ENCODE measurements at regions not wholly inside any gene's neighbourhood (a gene's known extent, or its start where the extent isn't known, plus 50 kb on each side); places are given as distances from the start of the nearest gene placed in this dataset.

DNA sequence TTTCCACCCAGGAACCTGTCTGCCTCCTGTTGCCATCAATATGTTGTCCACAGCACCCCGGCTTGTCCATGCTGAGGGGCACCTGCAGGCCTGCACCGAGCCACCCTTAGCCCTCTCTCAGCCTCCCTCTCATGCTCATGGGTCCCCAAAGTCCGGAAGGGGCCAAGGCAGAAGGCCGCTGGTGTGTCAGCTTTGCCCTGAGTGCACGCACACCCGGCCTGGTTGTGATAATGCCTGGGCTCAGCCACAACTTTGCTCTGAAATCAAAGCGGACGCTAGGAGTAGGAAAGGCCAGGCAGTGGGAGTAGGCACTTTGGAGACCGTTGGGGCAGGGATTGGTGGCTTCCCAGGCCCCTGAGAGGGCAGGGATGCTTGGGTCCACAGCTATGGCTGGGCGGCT is 201.8 kb upstream of the NUDT12 start:
- no peaks in the 10 kb centered on the region for H3K9me3 ChIP-seq (ENCODE audit: control insufficient read depth, low read depth, low read length)
- H3K79me2 ChIP-seq (ENCODE audit: control insufficient read depth, insufficient read depth, low read length): no peaks in the 10 kb centered on the region
- TF ChIP-seq CTCF (optimal IDR thresholded peaks at IDR 0.05 in 1 of 3, IDR thresholded peaks at IDR 0.05 in 1 of 3, conservative IDR thresholded peaks at IDR 0.05 in 1 of 3; ENCODE audit: extremely low read depth in 1 of 3, insufficient read depth in 2 of 3, low read length in 3 of 3) (no peak), EZH2 (IDR thresholded peaks at IDR 0.05; ENCODE audit: low read length) (no peak)
- dilution Hi-C loops (cut with MboI; ENCODE audit: extremely low pct_ligation_motif_present, low sequenced_read_pairs): no loop called here
- no peak for FAIRE-seq
- DNase-seq (ENCODE audit: low read depth, low spot score): no peak
- H3K9me1 ChIP-seq (ENCODE audit: control insufficient read depth, extremely low read depth, insufficient read depth, low read length): no peaks in the 10 kb centered on the region
- no peaks in the 10 kb centered on the region for H3K27me3 ChIP-seq (ENCODE audit: control insufficient read depth, extremely low read depth, insufficient read depth, low read length)
- no peak overlapping the region for H3K27ac ChIP-seq (ENCODE audit: control insufficient read depth, insufficient read depth, low read length)
- H3K9ac ChIP-seq (ENCODE audit: control insufficient read depth, extremely low read depth, insufficient read depth, low read length): no peak overlapping the region
- no peaks in the 10 kb centered on the region for H4K20me1 ChIP-seq (ENCODE audit: control insufficient read depth, extremely low read depth, insufficient read depth, low read length)
- H3K4me2 ChIP-seq (ENCODE audit: control insufficient read depth, extremely low read depth, insufficient read depth, low read depth, low read length): no peak overlapping the region
- no peaks in the 10 kb centered on the region for H3K36me3 ChIP-seq (ENCODE audit: control insufficient read depth in 2 of 2, extremely low read depth in 1 of 2, insufficient read depth in 2 of 2, low read length in 2 of 2)
- H3K4me3 ChIP-seq (ENCODE audit: control insufficient read depth in 2 of 3, extremely low read depth in 1 of 3, insufficient read depth in 2 of 3, low read depth in 1 of 3, low read length in 3 of 3): no peak overlapping the region
- H3K4me1 ChIP-seq (ENCODE audit: control insufficient read depth, extremely low read depth, insufficient read depth, low read length): no peaks in the 10 kb centered on the region
- H2AFZ ChIP-seq (ENCODE audit: control insufficient read depth, low read length): no peak overlapping the region

DNA sequence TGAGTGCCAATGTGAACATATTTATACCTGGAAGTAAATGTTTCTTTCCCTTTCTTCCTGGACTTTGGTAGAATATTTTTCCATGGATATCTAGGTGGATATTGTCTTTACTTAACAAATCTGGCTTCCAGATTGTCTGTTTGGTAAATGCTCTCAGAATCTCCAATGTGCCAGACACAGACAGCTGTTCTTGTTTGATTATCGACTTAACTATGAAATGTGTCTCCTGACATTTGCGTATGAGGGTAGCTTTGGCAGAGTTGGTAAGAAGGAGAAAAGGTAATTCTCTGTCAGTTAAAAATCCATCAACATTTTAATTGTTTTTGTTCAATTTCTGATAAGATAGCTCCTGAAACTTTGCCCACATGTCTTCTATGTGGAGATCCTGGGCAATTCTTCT is 196.4 kb upstream of the NUDT12 start:
- Histone ChIP-seq H3K27ac (ENCODE audit: control insufficient read depth, insufficient read depth, low read length) (no peak overlapping the region), H3K4me1 (ENCODE audit: control insufficient read depth, extremely low read depth, insufficient read depth, low read length) (no peaks in the 10 kb centered on the region), H3K9me1 (ENCODE audit: control insufficient read depth, extremely low read depth, insufficient read depth, low read length) (no peaks in the 10 kb centered on the region), H4K20me1 (ENCODE audit: control insufficient read depth, extremely low read depth, insufficient read depth, low read length) (no peaks in the 10 kb centered on the region), H3K9ac (ENCODE audit: control insufficient read depth, extremely low read depth, insufficient read depth, low read length) (no peak overlapping the region), H3K79me2 (ENCODE audit: control insufficient read depth, insufficient read depth, low read length) (no peaks in the 10 kb centered on the region), H2AFZ (ENCODE audit: control insufficient read depth, low read length) (no peak overlapping the region), H3K27me3 (ENCODE audit: control insufficient read depth, extremely low read depth, insufficient read depth, low read length) (no peaks in the 10 kb centered on the region), H3K9me3 (ENCODE audit: control insufficient read depth, low read depth, low read length) (no peaks in the 10 kb centered on the region), H3K36me3 (ENCODE audit: control insufficient read depth in 2 of 2, extremely low read depth in 1 of 2, insufficient read depth in 2 of 2, low read length in 2 of 2) (no peaks in the 10 kb centered on the region), H3K4me3 (ENCODE audit: control insufficient read depth in 2 of 3, extremely low read depth in 1 of 3, insufficient read depth in 2 of 3, low read depth in 1 of 3, low read length in 3 of 3) (no peak overlapping the region), H3K4me2 (ENCODE audit: control insufficient read depth, extremely low read depth, insufficient read depth, low read depth, low read length) (no peak overlapping the region)
- no peak for TF ChIP-seq EZH2 (IDR thresholded peaks at IDR 0.05; ENCODE audit: low read length)
- TF ChIP-seq CTCF (optimal IDR thresholded peaks at IDR 0.05 in 1 of 3, IDR thresholded peaks at IDR 0.05 in 1 of 3, conservative IDR thresholded peaks at IDR 0.05 in 1 of 3; ENCODE audit: extremely low read depth in 1 of 3, insufficient read depth in 2 of 3, low read length in 3 of 3): no peak
- DNase-seq (ENCODE audit: low read depth, low spot score) (no peak), FAIRE-seq (no peak)
- dilution Hi-C loops (cut with MboI; ENCODE audit: extremely low pct_ligation_motif_present, low sequenced_read_pairs): no loop called here
